Activated naive CD4-positive, alpha-beta T cell treated with anti-CD3 and anti-CD28 coated beads, Interleukin-2, amount 10 ng/mL, durations not matched to agents 7 days and 5 days (primary cell): ENCODE measurements at regions not wholly inside any gene's neighbourhood (a gene's known extent, or its start where the extent isn't known, plus 50 kb on each side); places are given as distances from the start of the nearest gene placed in this dataset.
A peak's percentile ranks its signal among the peaks of the same experiment; 100 is the strongest.

ENCODE experiments used
- CTCF ChIA-PET: fragments of 350-600 bp; sonication (Branson Sonifier 250); formaldehyde crosslinking; loops from one replicate; lab custom pipeline; 2021; ENCODE audit warnings: antibody characterized with exemption; lab: Charles Lee
- DNase-seq: peaks from one replicate; pipeline ENCODE4 v3.0.0-alpha.2; 2020
- H3K27ac Mint-ChIP-seq: one replicate; pipeline ENCODE4 v1.8.0; 2021; ENCODE audit warnings: mild to moderate bottlenecking, moderate library complexity, mixed read lengths
- H3K27me3 Mint-ChIP-seq: one replicate; pipeline ENCODE4 v1.8.0; 2021; ENCODE audit warnings: mild to moderate bottlenecking, mixed read lengths
- H3K36me3 Mint-ChIP-seq: one replicate; pipeline ENCODE4 v1.8.0; 2021; ENCODE audit warnings: mixed read lengths
- H3K4me1 Mint-ChIP-seq: one replicate; pipeline ENCODE4 v1.8.0; 2021; ENCODE audit warnings: mixed read lengths
- H3K4me3 Mint-ChIP-seq: one replicate; pipeline ENCODE4 v1.8.0; 2021; ENCODE audit warnings: mild to moderate bottlenecking, moderate library complexity, mixed read lengths
- H3K9me3 Mint-ChIP-seq: one replicate; pipeline ENCODE4 v1.8.0; 2021; ENCODE audit warnings: mixed read lengths

- Mint-ChIP-seq H3K4me1 (peaks cover 38% of the 10 kb centered on the region), H3K9me3 (no peaks in the 10 kb centered on the region), H3K4me3 (no peak overlapping the region), H3K36me3 (no peaks in the 10 kb centered on the region), H3K27me3 (peaks cover 4% of the 10 kb centered on the region), H3K27ac (peak overlapping the region; percentile 0)
- DNase-seq = peak; percentile 23
- CTCF ChIA-PET = interaction anchor here (1.0 kb wide), 1 partner anchor 24 kb away, joined by 3 read pairs; no protein-coding TSS in a partner anchor
These were observed 454.4 kb downstream of the VRK1 start for GRCh38 chr14:97251491-97252155.

GRCh38 chr14:97253756-97254155 is 456.6 kb downstream of the VRK1 start:
- H3K27me3 Mint-ChIP-seq = peaks cover 4% of the 10 kb centered on the region
- no peak for DNase-seq
- H3K27ac Mint-ChIP-seq = no peak overlapping the region
- CTCF ChIA-PET = no interaction called here
- no peak overlapping the region for H3K4me3 Mint-ChIP-seq
- no peaks in the 10 kb centered on the region for H3K36me3 Mint-ChIP-seq
- H3K9me3 Mint-ChIP-seq = no peaks in the 10 kb centered on the region
- H3K4me1 Mint-ChIP-seq = peaks cover 38% of the 10 kb centered on the region

GRCh38 chr14:97262336-97262735 is 465.2 kb downstream of the VRK1 start:
- Mint-ChIP-seq H3K4me3 (no peak overlapping the region), H3K9me3 (peaks cover 7% of the 10 kb centered on the region), H3K27ac (no peak overlapping the region), H3K36me3 (no peaks in the 10 kb centered on the region), H3K27me3 (peaks cover 10% of the 10 kb centered on the region), H3K4me1 (no peaks in the 10 kb centered on the region)
- no peak for DNase-seq
- CTCF ChIA-PET = interaction anchor here (0.8 kb wide), 1 partner anchor 13 kb away, joined by 3 read pairs; no protein-coding TSS in a partner anchor

DNA sequence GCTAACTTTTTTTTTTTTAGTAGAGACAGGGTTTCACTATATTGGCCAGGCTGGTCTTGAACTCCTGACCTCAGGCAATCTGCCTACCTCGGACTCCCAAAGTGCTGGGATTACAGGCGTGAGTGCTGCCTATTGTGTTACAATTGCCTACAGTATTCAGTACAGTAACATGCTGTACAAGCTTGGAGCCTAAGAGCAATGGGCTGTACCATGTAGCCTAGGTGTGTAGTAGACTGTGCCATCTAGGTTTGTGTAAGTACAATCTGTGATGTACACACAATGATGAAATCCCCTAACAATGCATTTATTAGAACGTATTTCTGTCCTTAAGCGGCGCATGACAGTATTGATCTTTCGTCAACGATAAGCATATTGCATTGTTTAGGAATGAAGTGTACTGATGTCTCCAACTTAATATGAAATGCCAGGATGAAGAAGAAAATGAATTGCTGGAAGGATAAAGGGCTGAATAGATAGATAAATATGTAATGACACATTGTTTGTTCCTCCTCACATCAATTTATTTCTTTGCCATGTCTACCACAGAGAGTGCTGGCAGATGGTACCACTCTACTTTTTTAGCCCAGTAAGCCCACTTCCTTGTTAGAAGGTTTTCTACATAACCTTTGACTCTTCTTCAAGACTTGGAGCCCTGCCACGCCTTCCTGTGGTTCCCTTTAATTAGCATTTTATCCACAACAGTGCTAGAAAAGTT is 467.5 kb downstream of the VRK1 start:
- no peaks in the 10 kb centered on the region for H3K4me1 Mint-ChIP-seq
- DNase-seq = no peak
- H3K4me3 Mint-ChIP-seq = no peak overlapping the region
- CTCF ChIA-PET = no interaction called here
- peaks cover 7% of the 10 kb centered on the region for H3K9me3 Mint-ChIP-seq
- H3K27ac Mint-ChIP-seq = no peak overlapping the region
- H3K27me3 Mint-ChIP-seq = peaks cover 6% of the 10 kb centered on the region
- H3K36me3 Mint-ChIP-seq = no peaks in the 10 kb centered on the region

- Mint-ChIP-seq H3K27me3 (peaks cover 6% of the 10 kb centered on the region), H3K4me3 (no peak overlapping the region), H3K27ac (no peak overlapping the region), H3K36me3 (no peaks in the 10 kb centered on the region), H3K9me3 (peaks cover 7% of the 10 kb centered on the region), H3K4me1 (no peaks in the 10 kb centered on the region)
- CTCF ChIA-PET = no interaction called here
- no peak for DNase-seq
These were observed 469.5 kb downstream of the VRK1 start for GRCh38 chr14:97266653-97267052.

GRCh38 chr14:97267509-97267908 is 470.3 kb downstream of the VRK1 start:
- Mint-ChIP-seq H3K27ac (no peak overlapping the region), H3K27me3 (peaks cover 8% of the 10 kb centered on the region), H3K36me3 (no peaks in the 10 kb centered on the region), H3K4me1 (no peaks in the 10 kb centered on the region), H3K9me3 (no peaks in the 10 kb centered on the region), H3K4me3 (no peak overlapping the region)
- CTCF ChIA-PET = no interaction called here
- no peak for DNase-seq

DNA sequence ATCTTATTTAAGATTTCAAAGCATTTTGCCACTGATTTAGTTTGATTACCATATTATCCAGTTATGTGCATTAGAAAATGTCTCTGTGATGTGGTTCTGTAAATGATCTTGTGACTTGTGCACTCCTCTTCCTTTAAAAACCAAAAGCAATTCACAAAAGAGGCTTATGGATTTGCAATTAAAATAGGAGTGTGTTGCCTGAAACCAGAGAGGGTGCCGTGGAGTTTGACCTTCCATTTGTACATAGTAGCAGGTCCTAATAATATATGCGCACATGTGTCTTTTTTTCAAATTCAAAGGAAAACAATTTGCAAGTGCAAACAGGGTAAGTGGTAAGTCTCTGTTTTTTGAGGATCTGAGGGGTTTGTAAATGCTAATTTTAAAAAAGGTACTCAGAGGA is 470.9 kb downstream of the VRK1 start:
- CTCF ChIA-PET = no interaction called here
- no peak overlapping the region for H3K27ac Mint-ChIP-seq
- H3K36me3 Mint-ChIP-seq = no peaks in the 10 kb centered on the region
- no peak for DNase-seq
- H3K9me3 Mint-ChIP-seq = no peaks in the 10 kb centered on the region
- H3K4me1 Mint-ChIP-seq = no peaks in the 10 kb centered on the region
- H3K4me3 Mint-ChIP-seq = no peak overlapping the region
- H3K27me3 Mint-ChIP-seq = peaks cover 11% of the 10 kb centered on the region

GRCh38 chr14:97270308-97270707 is 473.1 kb downstream of the VRK1 start:
- CTCF ChIA-PET = no interaction called here
- H3K27me3 Mint-ChIP-seq = peaks cover 20% of the 10 kb centered on the region
- no peaks in the 10 kb centered on the region for H3K9me3 Mint-ChIP-seq
- DNase-seq = no peak
- H3K27ac Mint-ChIP-seq = no peak overlapping the region
- no peaks in the 10 kb centered on the region for H3K4me1 Mint-ChIP-seq
- no peak overlapping the region for H3K4me3 Mint-ChIP-seq
- H3K36me3 Mint-ChIP-seq = no peaks in the 10 kb centered on the region

GRCh38 chr14:97271451-97271960 is 474.3 kb downstream of the VRK1 start:
- Mint-ChIP-seq H3K9me3 (no peaks in the 10 kb centered on the region), H3K27ac (no peak overlapping the region), H3K4me3 (no peak overlapping the region), H3K36me3 (no peaks in the 10 kb centered on the region), H3K4me1 (peaks cover 10% of the 10 kb centered on the region), H3K27me3 (peaks cover 21% of the 10 kb centered on the region)
- DNase-seq = no peak
- CTCF ChIA-PET = no interaction called here

DNA sequence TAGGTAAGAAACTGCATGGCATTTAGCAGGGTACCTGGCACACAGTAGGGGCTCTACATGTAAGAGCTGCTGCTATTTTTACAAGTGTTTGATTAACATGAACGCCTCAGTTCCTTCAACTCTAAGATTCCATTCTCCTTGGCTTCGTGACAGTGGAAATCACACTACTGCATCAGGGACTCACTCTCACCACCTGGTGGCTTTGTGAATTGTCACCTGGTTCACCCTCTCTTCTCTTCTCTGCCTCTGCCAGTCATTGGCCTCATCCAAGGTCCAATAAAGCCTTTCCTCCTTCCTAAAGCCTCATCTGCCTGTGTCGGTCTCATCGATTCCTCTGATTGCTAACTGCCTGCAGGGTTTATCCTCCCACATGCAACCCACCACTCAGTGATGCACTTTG is 476.4 kb downstream of the VRK1 start:
- CTCF ChIA-PET = interaction anchor here (1.1 kb wide), 1 partner anchor 17 kb away, joined by 3 read pairs; no protein-coding TSS in a partner anchor
- Mint-ChIP-seq H3K4me1 (peaks cover 18% of the 10 kb centered on the region), H3K36me3 (no peaks in the 10 kb centered on the region), H3K27ac (no peak overlapping the region), H3K9me3 (no peaks in the 10 kb centered on the region), H3K27me3 (peaks cover 31% of the 10 kb centered on the region), H3K4me3 (no peak overlapping the region)
- no peak for DNase-seq

DNA sequence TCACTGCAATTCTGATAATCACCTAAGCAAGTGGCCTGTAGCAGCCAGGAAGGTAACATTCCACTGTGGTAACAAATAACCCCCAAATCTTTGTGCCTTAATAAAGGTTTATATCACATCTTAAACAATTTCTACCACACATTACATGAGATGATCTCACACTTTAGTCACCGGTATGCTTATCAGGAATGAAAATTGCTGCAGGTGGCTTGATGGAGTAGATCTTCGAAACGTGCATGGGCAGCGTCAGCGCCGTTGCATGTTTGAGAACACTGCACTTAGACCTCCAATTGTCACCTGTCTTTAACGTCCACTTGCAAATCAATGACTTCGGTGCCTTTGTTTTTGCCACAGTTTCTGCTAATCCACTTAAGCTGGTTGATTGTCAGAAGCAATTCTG is 477.4 kb downstream of the VRK1 start:
- Mint-ChIP-seq H3K36me3 (no peaks in the 10 kb centered on the region), H3K9me3 (no peaks in the 10 kb centered on the region), H3K4me1 (peaks cover 18% of the 10 kb centered on the region), H3K4me3 (no peak overlapping the region), H3K27ac (no peak overlapping the region), H3K27me3 (peaks cover 31% of the 10 kb centered on the region)
- DNase-seq = no peak
- CTCF ChIA-PET = no interaction called here

DNA sequence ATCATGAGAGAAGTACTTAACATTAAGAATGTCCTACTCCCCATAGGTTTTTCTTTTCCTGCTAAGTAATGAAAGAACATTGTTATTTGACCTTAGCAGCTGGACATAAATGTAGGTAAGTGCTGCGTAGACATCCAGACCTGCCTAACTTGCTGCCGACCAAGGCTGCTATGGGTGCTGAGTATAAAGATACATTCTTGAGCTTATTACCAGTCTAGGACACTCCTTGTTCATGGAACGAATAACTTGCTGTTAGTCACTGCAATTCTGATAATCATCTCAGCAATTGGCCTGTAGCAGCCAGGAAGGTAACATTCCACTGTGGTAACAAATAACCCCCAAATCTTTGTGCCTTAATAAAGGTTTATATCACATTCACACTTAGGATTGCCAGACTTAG is 478.1 kb downstream of the VRK1 start:
- no peaks in the 10 kb centered on the region for H3K9me3 Mint-ChIP-seq
- H3K27me3 Mint-ChIP-seq = peaks cover 34% of the 10 kb centered on the region
- H3K27ac Mint-ChIP-seq = no peak overlapping the region

GRCh38 chr14:97276573-97276972 is 479.4 kb downstream of the VRK1 start:
- peak; percentile 39 for DNase-seq
- H3K4me3 Mint-ChIP-seq = no peak overlapping the region
- H3K4me1 Mint-ChIP-seq = peaks cover 18% of the 10 kb centered on the region
- H3K27me3 Mint-ChIP-seq = peaks cover 34% of the 10 kb centered on the region
- no peak overlapping the region for H3K27ac Mint-ChIP-seq
- H3K36me3 Mint-ChIP-seq = no peaks in the 10 kb centered on the region
- no peaks in the 10 kb centered on the region for H3K9me3 Mint-ChIP-seq
- CTCF ChIA-PET = no interaction called here

More for the DNA sequence above, 478.1 kb downstream of the VRK1 start:
- Mint-ChIP-seq H3K4me1 (peaks cover 18% of the 10 kb centered on the region), H3K4me3 (no peak overlapping the region), H3K36me3 (no peaks in the 10 kb centered on the region)
- DNase-seq = no peak
- CTCF ChIA-PET = no interaction called here

- no peak for DNase-seq
- H3K4me1 Mint-ChIP-seq = peaks cover 18% of the 10 kb centered on the region
- no peak overlapping the region for H3K27ac Mint-ChIP-seq
- CTCF ChIA-PET = no interaction called here
- H3K36me3 Mint-ChIP-seq = no peaks in the 10 kb centered on the region
- peaks cover 30% of the 10 kb centered on the region for H3K27me3 Mint-ChIP-seq
- no peak overlapping the region for H3K4me3 Mint-ChIP-seq
- H3K9me3 Mint-ChIP-seq = no peaks in the 10 kb centered on the region
These were observed 480.5 kb downstream of the VRK1 start for GRCh38 chr14:97277711-97278110.

- Mint-ChIP-seq H3K4me3 (no peak overlapping the region), H3K4me1 (peaks cover 18% of the 10 kb centered on the region), H3K36me3 (no peaks in the 10 kb centered on the region), H3K27me3 (peaks cover 22% of the 10 kb centered on the region), H3K27ac (no peak overlapping the region), H3K9me3 (no peaks in the 10 kb centered on the region)
- CTCF ChIA-PET = no interaction called here
- no peak for DNase-seq
These were observed 483.3 kb downstream of the VRK1 start for GRCh38 chr14:97280526-97280925.
